NCI-H1417 (cell line): ENCODE measurements at regions not wholly inside any gene's neighbourhood (a gene's known extent, or its start where the extent isn't known, plus 50 kb on each side); places are given as distances from the start of the nearest gene placed in this dataset.
"Not testable (repeated sequence)": the region's sequence is repeated elsewhere in the genome, so short reads cannot be mapped to it uniquely, and the experiment has no call there.

Experiments used
- DNase-seq, 3 experiments: peaks; one replicate each; lab custom pipeline; 2025; lab: John Stamatoyannopoulos, UW

GRCh38 chr9:24342457-24342856, 203.2 kb downstream of the IZUMO3 start:
- no peak for DNase-seq

GRCh38 chr9:24333629-24334028, 212.1 kb downstream of the IZUMO3 start:
- DNase-seq: no peak

DNA sequence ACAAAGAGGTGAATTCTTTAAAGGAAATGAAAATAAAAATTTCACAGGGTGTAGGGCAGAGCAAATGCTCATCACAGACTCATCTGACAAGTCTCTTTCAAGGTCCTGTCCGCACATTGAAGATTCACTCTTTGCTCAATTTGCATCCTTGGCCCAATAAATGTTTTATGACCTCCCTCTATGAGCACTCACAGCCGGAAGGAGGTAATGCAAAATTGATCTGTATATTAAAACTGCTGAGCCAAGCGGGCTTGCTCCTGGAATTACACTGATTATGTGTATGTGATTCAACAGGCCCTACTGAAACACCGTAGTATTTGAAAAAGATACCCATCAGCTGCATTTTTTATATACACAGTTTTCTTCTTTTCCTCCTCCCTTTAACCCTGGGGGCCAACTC, 246.8 kb downstream of the IZUMO3 start:
- no peak for DNase-seq

GRCh38 chr9:24297931-24298330, 247.8 kb downstream of the IZUMO3 start:
- DNase-seq: no peak

DNA sequence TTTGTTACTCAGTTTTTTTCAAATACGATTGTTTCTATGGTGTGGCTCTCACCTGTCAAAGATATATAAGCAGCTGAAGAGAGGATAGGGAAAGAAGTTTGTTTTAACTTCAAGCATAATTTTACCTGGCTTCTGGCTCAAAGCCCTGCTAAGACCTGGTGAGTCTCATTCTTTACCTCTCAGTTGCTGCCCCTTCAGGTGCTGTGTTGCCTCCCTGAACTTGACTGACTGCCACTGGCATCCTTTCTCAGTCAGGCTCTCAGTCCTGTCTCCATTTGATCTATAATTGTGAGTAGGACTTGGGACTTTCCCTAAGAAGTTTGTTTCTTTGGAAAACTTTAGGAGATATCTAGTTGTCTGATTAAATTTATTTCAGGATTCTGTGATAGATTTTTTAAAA, 249.6 kb downstream of the IZUMO3 start:
- DNase-seq: no peak

DNA sequence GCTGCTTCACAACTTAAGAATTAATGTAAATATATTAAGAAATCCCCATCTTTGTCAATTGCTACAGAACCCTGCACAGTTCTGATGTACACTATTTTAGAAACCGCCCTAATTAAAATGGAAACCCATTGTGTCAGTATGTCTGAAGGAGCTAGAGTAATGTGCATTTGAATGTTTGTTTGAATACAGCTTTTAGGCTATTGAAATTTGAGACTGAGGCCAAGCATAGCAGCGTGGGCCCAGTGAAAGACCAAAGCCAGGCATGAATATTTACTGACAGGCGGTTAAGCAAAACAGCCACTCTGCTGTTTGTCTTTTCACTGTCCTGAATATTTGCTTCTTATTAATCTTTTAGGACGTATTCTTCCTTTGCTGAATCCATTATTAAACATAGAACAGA, 252.3 kb downstream of the IZUMO3 start:
- no peak for DNase-seq

DNA sequence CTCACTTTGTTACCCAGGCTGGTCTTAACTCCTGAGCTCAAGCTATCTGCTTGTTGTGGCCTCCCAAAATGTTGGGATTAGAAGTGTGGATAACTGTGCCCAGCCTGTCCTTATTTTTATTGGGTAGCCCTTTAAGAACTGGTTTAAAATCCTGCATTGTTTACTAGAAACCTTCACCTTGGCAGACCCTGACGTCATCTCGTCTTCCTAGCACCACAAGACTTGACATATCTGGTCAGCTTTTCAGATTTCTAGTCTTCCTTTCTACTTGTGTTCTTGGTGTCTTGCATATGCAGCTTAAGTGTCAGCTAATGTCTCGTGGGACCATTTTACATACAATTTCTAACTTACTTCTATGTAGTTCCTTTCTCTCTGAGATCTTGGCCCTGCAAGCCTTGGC, 258.9 kb downstream of the IZUMO3 start:
- DNase-seq: no peak

GRCh38 chr9:24258626-24259025, 287.1 kb downstream of the IZUMO3 start:
- DNase-seq: no peak

DNA sequence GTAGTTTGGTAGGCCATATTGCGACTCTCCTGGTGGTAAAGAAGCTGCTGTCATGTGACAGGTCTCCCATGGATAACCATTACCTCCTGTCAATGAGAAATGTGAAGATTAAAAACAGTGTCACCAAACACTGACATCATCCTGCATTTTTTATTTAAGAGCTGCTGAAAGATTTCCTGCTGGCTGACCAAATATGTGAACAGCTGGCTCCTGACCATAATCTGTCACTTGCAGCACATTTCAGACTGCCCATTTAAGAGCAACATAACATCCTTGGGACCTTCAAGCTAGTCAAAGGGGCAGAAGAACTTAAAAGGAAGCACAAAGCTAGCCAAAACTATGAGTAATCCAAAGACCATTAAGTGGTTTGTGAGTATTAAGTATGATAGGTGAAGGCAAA, 288.0 kb downstream of the IZUMO3 start:
- peak in 1 of 3 experiments; percentile 3 for DNase-seq

DNA sequence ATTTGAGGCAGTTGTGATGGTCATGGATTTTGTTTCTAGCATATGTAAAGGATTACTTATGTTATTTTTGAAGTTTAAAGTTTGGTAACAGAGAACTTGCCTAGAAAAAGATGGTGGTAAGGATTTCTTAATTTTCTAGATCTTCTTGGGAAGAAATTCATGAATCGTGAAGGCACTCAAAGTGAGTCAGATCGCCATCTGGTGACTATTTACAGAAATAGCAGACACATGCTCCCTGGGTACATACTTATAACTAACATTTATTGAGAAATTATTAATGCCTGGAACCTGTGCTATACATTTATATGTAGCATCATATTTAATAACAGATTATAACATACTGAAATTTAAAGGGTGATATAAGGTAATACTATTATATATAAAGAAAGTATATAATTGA, 299.7 kb downstream of the IZUMO3 start:
- DNase-seq: no peak

GRCh38 chr9:24242576-24242975, 303.1 kb downstream of the IZUMO3 start:
- DNase-seq: no peak

GRCh38 chr9:24218656-24219055, 327.0 kb downstream of the IZUMO3 start:
- no peak for DNase-seq

DNA sequence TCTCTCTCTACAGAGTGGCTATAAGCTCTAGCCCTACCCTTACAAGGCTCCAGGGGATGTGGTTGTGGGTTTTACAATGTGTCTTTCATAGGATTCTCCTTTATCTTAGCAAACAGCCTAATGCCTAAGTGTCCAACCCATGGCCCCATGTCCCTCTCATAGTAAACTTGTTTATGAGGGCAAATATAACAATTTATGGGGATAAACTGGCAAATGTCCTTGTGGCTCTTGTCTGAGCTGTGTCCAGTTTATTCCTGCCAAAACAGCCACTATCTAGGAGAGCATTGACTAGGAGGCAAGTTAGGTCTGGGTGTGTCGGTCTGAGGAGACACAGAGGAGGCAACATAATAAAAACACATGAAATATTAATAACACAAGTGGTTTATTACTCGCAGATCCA, 335.1 kb downstream of the IZUMO3 start:
- DNase-seq: no peak

GRCh38 chr9:24189986-24190385, 355.7 kb downstream of the IZUMO3 start:
- no peak for DNase-seq

- not testable (repeated sequence) for DNase-seq
These were observed 354.5 kb upstream of the ELAVL2 start for GRCh38 chr9:24180572-24180971.

DNA sequence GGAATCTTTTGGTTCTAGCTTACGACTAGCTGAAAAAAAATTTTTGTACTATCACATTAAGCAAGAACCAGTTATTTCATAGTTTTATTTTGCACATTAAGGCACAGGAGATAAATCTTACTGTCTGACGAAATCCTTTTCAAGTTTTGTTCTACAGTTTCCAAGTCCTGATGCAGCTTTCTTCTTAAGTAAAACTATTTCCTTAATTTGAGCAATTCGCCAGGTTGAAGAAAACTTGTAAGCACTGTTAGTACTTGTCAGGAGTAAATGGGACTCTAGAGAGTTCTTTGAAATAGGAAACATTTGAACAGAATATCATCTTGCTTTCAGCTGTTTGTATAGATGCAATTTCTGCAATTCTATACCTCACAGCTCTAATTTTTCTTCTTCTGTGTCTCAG, 318.8 kb upstream of the ELAVL2 start:
- no peak for DNase-seq

GRCh38 chr9:24135072-24135471, 309.0 kb upstream of the ELAVL2 start:
- not testable (repeated sequence) for DNase-seq

DNA sequence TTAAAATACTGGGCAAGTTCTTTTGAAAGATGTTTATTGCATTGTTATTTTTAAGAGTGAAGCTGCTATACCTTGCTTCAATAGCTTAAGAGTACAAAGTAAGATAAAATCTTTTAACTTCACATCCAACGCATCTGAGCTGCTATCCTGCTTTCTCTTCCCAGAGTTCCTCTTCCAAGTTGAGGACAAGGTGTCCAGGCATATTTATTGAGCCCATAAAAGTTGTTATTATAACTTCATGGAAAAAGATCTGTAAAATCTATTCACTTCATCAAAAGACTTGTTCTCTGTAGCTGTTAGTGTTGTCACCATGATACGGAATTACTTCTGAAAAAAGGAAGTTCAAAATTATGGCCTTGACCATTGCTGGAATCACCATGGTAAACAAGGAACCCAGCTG, 306.2 kb upstream of the ELAVL2 start:
- no peak for DNase-seq

- DNase-seq: no peak
These were observed 301.5 kb upstream of the ELAVL2 start for GRCh38 chr9:24127519-24127918.

GRCh38 chr9:24118190-24118589, 292.1 kb upstream of the ELAVL2 start:
- no peak for DNase-seq

GRCh38 chr9:24096756-24097155, 270.7 kb upstream of the ELAVL2 start:
- no peak for DNase-seq

DNA sequence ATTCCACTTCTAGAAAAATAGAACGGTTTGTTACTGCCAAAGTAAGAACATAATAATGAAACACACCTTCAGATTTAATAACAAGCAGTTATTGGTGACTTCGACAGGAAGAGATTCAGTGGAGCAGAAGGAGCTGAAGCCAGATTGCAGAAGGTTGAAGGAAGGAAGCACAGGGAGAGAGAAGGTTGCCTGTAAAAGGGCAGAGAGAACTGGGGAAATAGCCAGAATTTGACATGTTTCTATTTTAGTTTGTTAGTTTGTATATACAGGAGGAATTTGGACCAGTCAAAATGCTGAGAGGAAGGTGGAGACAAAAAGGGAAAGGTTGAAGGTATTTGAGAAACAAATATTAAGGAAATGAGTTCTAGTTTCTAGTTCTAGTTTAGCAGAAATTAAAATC, 269.2 kb upstream of the ELAVL2 start:
- DNase-seq: no peak

GRCh38 chr9:24090566-24090965, 264.5 kb upstream of the ELAVL2 start:
- DNase-seq: peak in 2 of 3 experiments; percentile 1 to 36

GRCh38 chr9:24073666-24074065, 247.6 kb upstream of the ELAVL2 start:
- no peak for DNase-seq

DNA sequence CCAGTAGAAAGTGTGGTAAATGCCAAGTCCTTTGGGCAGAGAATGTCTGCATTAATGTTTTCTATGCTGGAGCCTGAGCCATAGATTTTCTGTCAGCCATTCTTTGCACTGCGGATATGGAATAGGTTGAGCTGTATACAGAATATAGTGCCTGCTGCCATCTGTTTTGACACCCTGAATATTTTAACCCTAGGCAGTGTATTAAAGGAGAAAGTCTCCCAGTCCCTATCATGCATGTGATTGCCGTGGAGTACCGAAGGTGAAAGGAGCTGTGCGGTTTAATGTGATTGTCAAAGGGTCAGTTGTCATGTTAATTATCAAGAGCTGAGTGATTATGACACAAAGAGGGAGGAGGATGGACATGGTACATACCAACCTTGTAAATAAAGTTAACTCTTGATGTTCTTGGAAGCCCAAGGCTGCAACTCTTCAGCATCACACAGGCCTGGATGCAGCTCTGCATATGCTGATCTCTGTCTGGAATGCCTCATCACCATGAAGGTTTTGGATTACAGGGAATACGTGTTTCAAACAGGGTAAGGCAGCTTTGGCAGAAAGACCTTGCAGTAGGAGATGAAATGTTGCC, 247.1 kb upstream of the ELAVL2 start:
- DNase-seq: no peak
